ENCODE measurements at regions not wholly inside any gene's neighbourhood (a gene's known extent, or its start where the extent isn't known, plus 50 kb on each side); places are given as distances from the start of the nearest gene placed in this dataset.

- no peak for DNase-seq (ENCODE audit: low read depth)
Measured at GRCh38 chr10:108244443-108245228, 1080.1 kb upstream of the SORCS1 start.

DNA sequence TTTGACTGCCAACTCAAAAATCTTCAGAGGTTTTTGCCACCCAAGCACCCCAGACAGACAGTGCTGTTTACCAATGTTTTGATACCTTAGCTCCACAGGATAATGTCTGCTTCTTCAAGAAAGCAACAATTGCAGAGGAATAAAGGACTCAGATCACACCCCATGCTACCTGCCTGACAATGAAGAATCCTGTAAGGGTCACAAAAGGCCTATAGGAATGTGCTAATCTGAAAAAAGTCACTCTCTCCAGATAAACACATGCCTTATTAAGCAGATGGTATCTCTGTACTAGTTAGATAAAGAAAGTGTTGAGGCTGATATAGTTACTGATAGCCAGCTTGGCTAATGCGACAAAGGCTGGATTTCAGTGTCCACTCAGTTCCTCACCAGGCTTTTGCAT is 1076.7 kb upstream of the SORCS1 start:
- no peak for DNase-seq (ENCODE audit: low read depth)

DNA sequence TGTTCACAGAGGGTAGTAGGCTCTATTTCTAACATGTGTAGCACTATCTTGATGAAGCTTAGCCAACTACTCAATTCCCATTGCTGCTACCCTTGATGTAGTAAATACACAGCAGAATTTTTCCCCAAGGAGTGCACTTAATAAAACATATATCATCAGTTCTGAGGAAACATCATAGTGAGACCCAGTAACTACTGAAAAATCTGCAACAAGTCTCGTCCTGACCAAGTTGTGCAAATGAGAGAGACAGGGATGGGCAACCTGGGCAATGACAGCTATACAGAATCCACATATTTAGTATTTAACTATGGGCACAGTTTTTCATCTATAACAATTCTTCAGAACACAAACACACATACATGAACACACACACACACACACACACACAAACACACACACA is 1073.8 kb upstream of the SORCS1 start:
- no peak for DNase-seq (ENCODE audit: low read depth)

GRCh38 chr10:108230478-108231170 is 1066.1 kb upstream of the SORCS1 start:
- DNase-seq (ENCODE audit: low read depth): no peak

- no peak for DNase-seq (ENCODE audit: low read depth)
Measured at GRCh38 chr10:108208732-108209131, 1044.2 kb upstream of the SORCS1 start.

DNA sequence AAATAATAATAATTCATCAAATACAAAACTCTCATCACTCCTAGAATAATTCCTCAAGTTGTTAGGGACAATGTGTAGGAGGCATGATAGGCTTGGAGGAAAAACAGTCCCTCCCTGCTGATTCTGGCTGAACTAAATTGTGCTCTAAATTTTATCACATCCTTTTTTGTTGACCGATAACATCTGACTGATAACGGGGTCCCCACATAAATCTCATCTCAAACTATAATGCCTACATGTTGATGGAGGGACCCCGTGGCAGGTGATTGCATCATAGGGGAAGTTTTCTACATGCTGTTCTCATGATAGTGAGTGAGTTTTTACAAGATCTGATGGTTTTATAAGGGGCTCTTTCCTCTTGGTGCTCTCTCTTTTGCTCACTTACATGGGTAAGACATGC is 1043.5 kb upstream of the SORCS1 start:
- DNase-seq (ENCODE audit: low read depth): no peak

GRCh38 chr10:108204528-108205305 is 1040.2 kb upstream of the SORCS1 start:
- no peak for DNase-seq (ENCODE audit: low read depth)

DNA sequence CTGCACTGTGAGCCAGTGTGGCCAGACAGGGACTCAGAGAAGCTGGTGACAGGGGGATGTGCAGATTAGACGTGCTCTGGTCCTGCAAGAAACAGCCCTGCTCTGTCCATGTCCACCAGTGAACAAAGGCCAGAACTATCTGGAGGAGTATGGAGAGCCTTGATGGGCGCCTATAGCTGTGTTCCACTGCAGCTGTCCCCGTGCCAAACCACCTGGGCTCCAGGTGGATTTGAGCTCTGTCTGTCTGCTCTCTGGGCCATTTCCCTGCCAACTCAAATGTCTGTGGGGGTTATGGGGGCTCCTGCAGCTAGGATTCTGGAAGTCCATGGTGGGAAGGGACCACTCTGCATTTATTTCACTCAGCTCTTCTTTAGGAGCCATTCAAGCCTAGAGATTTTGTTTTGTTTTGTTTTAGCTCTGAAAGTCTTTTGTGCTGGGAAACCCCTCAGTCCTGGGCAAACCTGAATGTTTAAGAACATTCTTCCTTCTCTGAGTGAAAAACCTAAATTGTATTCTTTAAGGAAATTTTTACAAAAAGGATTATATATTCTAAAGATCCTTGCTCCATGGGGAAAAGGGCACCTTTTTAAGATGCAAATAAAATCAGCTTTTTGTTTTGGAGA is 1039.5 kb upstream of the SORCS1 start:
- DNase-seq (ENCODE audit: low read depth): no peak

- no peak for DNase-seq (ENCODE audit: low read depth)
Measured at GRCh38 chr10:108187408-108188012, 1023.0 kb upstream of the SORCS1 start.

DNA sequence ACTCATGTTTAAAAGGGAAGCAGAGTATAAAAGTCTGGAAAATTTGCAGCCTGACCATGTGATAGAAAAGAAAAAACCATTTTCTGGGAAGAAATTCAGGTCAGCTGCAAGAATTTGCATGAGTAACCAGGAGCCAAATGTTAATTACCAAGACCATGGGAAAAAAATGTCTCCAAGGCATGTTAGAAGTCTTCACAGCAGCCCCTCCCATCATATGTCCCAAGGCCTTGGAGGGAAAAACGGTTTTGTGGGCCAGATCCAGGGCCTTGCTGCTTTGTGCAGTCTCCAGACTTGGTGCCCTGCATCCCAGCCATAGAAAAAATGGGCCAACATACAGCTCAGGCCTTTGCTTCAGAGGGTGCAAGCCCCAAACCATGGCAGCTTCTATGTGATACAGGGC is 1019.6 kb upstream of the SORCS1 start:
- no peak for DNase-seq (ENCODE audit: low read depth)

DNA sequence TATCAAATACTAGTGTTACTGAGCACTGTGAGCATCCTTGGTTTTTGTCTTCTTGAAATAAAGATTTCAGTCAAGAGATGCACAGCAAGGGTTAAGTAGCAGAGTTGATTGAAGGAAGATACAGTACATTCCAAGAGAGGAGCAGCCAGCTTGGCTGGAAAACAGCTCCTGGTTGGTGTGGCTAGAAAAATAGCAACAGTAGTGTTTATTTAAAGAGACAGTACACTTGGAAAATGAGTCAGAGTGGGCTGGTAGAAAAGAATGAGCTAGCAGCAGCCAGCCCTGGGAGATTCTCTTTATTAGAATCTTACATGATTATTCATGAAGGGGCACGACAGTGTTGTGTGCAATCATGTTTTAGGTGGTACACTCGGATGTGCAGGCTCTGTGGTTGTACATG is 1016.4 kb upstream of the SORCS1 start:
- DNase-seq (ENCODE audit: low read depth): no peak

DNA sequence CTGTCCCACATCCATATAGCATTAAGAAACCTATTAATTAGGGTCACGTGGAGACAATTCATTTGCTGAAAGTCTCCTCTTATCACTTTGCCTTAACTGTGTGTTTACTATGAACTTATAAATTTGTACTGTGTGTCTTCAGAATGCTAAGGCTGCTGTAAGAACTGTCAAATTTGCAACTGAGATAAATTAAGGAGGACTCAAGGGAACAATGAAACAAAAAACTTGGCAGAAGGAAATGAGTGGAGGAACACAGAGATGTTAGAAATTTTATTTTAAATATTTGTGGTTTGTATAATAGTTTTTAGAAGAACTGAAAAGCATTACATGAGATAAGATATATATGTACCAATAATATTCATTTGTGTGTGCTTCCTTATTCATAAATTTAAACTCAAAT is 1005.3 kb upstream of the SORCS1 start:
- DNase-seq (ENCODE audit: low read depth): no peak

DNA sequence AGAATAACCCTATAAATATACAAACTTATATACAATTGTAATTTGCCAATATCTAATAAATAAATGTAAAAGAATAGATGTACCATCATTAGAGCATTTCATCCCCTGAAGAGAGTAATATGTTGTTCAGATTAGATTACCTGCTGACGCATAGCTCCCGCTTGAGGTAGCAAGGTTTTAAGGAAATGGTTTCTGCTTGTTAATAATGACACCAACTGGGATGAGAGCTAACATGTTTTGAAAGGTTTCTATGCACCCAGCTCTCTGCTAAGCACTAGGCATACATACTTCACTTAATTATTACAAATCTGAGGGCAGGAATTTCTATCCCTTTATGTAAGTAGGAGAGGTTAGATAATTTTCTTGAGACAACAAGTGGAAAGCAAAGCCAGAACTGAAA is 1003.3 kb upstream of the SORCS1 start:
- no peak for DNase-seq (ENCODE audit: low read depth)

- no peak for DNase-seq (ENCODE audit: low read depth)
Measured at GRCh38 chr10:108166401-108166800, 1001.9 kb upstream of the SORCS1 start.

GRCh38 chr10:108147346-108147745 is 982.8 kb upstream of the SORCS1 start:
- DNase-seq (ENCODE audit: low read depth): no peak

- DNase-seq (ENCODE audit: low read depth): no peak
Measured at GRCh38 chr10:108141064-108141463, 976.6 kb upstream of the SORCS1 start.

- no peak for DNase-seq (ENCODE audit: low read depth)
Measured at GRCh38 chr10:108132303-108132702, 967.8 kb upstream of the SORCS1 start.

- no peak for DNase-seq (ENCODE audit: low read depth)
Measured at GRCh38 chr10:108130575-108130974, 966.1 kb upstream of the SORCS1 start.

- DNase-seq (ENCODE audit: low read depth): no peak
Measured at GRCh38 chr10:108112218-108112617, 947.7 kb upstream of the SORCS1 start.

- no peak for DNase-seq (ENCODE audit: low read depth)
Measured at GRCh38 chr10:108104551-108105156, 940.1 kb upstream of the SORCS1 start.

GRCh38 chr10:108097258-108097657 is 932.8 kb upstream of the SORCS1 start:
- DNase-seq (ENCODE audit: low read depth): no peak
